GM18499 (cell line): ENCODE measurements at regions not wholly inside any gene's neighbourhood (a gene's known extent, or its start where the extent isn't known, plus 50 kb on each side); places are given as distances from the start of the nearest gene placed in this dataset.
"Not testable (repeated sequence)": the region's sequence is repeated elsewhere in the genome, so short reads cannot be mapped to it uniquely, and the experiment has no call there.

ENCODE experiments used
- ATAC-seq: cut with Tn5 transposase; IDR thresholded peaks from one replicate; pipeline ENCODE4 v1.9.1; 2021; ENCODE audit warnings: moderate number of reproducible peaks; ENCODE audit not compliant: insufficient read depth, unreplicated experiment

DNA sequence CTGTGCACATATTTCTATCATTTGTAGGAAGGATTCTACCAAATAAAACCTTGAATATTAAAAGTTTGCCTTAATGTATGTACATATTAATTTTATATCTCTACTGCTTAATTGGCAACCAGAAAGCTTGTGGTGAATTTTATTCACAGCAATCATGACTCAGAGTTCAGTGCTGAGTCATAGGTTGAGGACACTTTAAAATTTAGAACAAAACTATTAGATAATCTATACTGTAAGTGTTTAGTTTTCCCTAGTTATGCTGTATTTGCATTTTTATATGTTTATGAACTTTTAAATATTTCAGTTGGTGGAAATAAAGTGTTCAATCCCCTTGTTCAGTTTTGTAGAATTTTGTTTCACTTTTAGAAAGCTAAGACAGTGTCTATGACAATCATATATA, 841.5 kb downstream of the KCNT2 start:
- ATAC-seq: no peak

DNA sequence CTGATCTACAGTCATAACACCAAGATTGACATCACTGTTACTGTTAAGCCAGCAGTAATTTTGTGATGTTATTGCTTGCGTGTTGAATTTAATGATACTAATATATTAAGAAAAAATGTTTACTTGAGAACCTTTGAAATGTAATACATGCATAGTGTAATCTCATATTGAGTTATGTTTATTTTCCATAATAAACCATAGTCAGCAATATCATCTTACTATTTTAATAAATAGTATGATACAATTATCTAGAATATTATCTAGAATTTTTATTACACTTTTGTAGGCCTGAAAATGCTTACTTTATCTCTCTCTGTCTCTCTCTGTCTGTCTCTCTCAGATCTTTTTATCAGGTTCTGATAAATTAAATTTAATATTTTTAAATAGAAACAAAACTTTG, 843.1 kb downstream of the KCNT2 start:
- no peak for ATAC-seq

DNA sequence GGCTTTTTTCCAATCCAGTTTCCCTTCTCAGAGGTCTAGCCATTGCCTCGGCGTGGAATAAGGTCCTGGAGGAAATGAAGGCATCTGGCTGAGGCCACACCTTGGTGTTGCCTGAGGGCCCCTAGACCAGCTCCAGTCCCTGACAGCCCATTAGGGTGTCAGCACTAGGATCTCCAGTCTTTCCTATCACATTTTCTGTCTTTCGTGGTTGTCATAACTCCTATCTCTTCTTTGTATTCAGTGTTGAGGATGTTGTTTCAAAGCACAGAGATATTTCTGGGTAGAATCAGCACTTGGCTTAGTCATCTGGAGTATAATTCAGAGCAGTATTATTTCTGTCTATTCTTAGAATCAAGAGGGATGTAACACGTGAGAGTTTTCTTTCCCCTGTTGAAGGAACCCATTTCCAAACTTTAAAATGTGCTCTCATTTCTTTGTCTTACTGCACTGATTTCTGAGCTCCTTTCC, 844.3 kb downstream of the KCNT2 start:
- ATAC-seq: no peak

DNA sequence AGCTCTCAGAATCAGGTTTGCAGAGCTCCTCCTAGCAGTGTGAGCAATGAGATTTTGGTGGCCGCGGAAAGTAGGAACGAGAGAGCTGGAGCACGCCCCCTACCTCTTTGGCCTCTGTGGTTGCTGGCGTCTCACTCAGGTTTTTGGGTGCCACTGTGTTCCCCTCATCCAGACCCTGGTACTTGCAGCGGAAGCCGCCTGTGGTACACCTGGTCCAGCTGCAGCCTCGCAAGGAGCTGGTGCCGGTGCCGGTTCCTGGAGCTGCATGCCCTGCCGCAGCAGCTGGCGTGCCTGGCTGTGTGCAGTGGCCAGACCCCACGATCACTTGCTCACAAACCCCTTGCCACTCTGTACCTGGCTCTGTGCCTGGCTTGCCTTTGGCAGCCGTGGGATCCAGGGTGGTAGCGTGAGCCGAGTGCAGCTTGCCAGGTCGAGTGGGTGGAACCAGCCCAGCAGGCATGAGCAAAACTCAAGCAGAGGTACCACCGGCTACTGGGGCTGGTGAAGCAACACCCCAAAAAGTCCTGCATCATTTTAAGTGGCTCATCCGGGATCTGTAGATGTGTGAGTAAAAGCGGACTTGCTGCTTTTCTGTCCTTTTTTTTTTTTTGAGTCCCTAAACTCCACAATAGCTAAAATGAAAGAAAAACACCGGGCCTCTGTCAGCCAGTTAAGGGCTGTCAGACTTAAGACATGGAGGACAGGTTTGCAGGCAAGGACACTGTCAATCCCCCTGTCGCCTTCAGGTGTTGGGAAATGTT, 844.9 kb downstream of the KCNT2 start:
- ATAC-seq: no peak

DNA sequence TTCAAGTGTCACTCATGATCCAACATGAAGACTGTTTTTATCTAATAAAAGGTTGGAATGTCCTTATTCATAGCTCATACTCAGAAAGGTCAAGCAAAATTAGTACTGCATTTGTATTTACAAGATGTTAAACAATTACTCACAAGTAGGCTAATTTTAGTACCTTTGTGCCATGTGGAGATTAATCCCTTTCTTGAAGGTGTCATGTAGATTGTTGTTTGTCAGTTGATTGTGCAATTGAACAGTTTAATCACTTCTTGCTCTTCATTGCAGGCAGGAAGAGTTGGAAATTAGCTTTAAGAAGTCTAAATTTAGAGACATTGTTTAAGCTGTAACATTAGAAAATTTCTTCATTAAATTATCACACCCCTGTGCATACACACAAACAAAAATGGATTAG, 847.1 kb downstream of the KCNT2 start:
- ATAC-seq: no peak

GRCh38 chr1:195756109-195756508, 852.1 kb downstream of the KCNT2 start:
- ATAC-seq: no peak

DNA sequence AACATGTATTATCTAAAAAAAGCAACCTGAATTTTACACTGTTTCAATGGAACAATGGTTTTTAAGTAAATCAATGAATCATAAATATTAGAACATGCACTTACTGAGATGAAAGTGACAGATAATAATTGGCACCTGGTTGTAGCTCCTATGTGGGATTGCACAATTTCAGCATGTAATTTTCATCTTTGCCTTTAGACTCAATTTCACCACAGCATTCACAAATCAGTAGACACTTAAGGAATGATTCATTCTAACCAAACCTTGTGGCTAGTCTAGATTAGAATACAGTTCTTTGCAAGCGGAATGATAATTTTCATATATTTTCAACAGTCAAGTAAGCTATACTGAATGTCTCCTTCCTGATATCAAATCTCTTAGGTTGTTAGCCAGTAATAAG, 853.4 kb downstream of the KCNT2 start:
- no peak for ATAC-seq

DNA sequence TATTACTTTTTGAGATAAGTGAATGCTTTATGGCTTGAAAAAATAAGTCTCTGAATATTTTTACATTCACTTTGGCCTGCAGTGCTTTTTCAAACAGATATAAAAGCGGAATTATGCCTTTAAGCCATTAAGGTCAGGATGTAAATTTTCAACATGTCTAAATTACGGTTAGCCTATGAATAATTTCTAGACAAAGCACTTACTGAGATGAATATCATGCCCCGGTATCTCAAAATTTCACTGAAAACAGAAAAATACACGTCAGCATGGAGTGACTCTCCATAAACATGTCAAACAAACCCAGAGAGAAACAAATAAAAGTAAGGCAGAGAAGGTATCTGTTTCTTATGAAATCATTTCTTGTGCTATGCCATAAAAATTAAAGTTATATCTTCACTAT, 853.9 kb downstream of the KCNT2 start:
- no peak for ATAC-seq

DNA sequence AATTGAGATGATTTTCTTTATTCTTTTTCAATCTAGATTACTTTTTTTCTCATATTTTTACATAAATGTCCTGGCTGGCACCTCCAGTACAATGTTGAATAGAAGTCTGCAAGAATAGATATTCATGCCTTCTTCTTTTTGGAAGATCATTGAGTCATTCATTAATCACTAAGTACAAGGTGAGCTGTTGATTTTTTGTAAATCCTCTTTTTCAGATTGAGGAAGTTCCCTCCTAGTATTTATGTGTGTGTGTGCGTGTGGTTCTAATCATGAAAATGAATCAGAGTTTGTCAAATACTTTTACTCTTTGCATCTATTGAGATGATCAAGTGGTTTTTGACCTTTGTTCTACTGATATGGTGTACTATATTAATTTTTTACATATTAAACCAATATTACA, 859.3 kb downstream of the KCNT2 start:
- ATAC-seq: no peak

DNA sequence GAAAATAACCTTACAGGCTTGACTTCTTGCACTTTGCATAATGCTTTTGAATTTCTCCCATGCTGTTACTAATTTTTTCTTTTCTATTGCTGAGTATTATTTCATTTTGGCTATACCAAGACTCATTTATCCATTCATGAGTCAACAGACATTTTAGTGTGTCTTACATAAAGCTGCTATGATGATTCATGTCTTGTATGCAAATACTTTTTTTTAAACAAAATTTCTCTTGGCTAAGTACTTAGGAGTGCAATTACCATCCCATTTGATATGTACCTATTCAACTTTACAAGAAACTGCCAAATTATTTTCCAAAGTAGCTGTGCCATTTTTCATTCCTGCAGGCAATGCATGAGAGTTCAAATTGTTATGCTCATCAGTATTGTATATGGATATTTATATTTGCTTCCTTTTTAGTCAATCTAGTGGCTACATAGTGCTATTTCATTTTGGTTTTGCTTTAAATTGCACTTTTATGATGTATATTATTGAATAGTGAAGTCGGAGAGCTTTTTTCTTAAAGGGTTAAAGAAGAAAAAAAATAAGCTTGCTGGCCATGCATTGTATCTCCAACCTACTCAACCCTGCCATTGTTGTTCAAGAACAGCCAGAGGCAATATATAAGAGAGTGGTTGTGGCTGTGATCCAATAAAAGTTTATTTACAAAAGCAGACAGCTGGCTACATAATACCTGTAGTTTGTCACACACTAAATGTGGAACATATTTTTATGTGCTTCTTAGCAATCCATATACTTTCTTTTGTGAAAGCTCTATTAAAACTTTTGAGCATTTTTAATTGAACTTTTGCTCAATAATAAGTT, 862.8 kb downstream of the KCNT2 start:
- no peak for ATAC-seq

GRCh38 chr1:195744256-195744655, 864.0 kb downstream of the KCNT2 start:
- no peak for ATAC-seq

DNA sequence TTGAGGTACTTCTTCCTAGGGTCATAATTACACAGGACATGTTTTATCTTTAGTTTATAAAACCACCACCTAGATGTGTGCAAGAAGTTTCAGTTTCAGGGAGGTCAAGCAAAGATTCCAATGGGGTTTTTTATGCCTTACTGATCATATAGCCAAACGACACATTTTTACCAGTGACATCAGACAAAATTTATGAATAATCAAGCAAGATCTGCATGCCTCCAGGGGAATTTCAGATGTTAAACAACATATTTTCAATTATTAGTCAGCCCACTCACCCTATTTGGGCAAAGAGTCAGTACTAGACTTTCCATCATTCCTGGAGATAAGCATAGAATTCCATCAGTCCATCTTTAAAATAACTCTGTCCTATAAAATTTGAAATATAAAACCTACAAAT, 867.4 kb downstream of the KCNT2 start:
- ATAC-seq: no peak

DNA sequence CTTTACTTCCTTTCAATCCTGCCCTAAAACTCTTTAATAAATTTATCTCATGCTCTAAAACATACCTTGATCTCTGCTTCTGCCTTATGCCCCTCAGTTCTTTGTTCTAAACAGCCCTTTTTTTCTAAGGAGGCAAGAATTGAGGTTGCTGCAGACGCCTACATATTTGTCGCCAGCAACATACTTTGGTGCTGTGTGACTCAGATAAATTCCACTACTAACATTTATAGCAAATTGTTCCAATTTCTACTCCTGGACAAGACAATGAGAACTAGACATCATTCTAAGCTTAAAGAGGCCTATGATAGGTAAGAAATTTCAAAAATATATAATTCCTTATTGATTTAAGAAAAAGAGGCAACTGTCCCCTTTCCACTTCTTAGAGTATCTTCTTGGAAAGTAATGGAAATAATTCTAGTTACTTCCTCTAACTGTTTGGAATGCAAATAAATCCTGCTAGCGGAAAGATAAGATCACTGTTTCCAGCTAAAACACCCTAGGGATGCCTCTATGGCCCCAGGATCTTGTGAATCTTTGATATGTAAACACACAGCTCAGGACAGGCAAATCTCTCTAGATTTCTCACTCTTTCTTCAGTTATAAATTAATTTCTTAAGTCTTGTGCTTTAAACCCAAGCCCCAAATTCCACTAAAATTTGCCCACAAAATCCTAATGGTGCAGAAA, 869.1 kb downstream of the KCNT2 start:
- ATAC-seq: no peak

DNA sequence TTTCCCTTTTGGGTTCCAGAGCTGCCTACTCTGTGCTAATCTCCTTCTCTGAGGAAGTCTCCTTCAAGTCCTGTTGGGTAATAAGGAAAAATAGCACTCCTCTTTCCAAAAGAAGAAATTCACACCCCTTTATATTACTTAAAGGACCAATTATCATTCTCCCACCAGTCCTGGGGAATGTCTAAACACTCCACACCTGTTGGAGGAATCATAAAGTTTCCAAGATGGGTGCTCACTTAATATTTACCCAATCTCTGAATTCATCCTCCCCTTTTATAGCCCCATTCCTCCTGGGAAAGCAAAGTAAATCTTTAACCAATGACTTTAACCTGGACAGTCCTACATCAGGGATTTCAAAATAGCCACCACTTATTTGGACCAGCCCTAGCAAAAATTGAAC, 873.1 kb downstream of the KCNT2 start:
- no peak for ATAC-seq

DNA sequence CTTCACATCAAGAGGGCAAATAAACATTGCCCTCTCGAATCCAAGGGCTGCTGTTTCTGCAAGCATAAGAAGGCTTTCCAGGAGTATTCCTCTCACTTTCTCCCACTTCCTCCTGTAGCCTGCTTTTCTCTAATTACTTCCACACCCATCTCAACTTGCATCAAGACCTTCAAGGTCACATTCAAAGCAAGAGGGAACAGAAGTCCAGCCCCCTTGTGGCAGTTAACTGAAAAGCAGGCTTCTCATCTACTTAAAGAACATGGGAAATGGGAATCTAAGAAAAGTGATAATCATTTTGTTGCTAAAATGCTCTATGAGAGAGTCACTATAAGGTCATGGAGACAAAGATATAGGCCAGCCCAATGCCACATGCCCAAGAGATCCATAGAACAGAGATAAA, 874.4 kb downstream of the KCNT2 start:
- ATAC-seq: no peak

- no peak for ATAC-seq
These were observed 874.8 kb downstream of the KCNT2 start for GRCh38 chr1:195733408-195733807.

- no peak for ATAC-seq
These were observed 876.9 kb downstream of the KCNT2 start for GRCh38 chr1:195731385-195731784.

- ATAC-seq: no peak
These were observed 884.4 kb downstream of the KCNT2 start for GRCh38 chr1:195723796-195724194.

- not testable (repeated sequence) for ATAC-seq
These were observed 885.1 kb downstream of the KCNT2 start for GRCh38 chr1:195722852-195723795.

DNA sequence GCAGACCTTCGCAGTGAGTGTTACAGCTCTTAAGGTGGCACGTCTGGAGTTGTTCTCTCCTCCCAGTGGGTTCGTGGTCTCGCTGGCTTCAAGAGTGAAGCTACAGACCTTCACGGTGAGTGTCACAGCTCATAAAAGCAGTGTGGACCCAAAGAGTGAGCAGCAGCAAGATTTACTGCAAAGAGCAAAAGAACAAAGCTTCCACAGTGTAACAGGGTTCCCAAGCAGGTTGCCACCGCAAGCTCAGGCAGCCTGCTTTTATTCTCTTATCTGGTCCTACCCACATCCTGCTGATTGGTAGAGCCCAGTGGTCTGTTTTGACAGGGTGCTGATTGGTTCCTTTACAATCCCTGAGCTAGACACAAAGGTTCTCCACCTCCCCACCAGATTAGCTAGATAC, 886.1 kb downstream of the KCNT2 start:
- ATAC-seq: not testable (repeated sequence)
